HG03039 (cell line): ENCODE measurements at regions not wholly inside any gene's neighbourhood (a gene's known extent, or its start where the extent isn't known, plus 50 kb on each side); places are given as distances from the start of the nearest gene placed in this dataset.
A peak's percentile ranks its signal among the peaks of the same experiment; 100 is the strongest.
"Not testable (repeated sequence)": the region's sequence is repeated elsewhere in the genome, so short reads cannot be mapped to it uniquely, and the experiment has no call there.

ENCODE experiments used
- ATAC-seq: cut with Tn5 transposase; IDR thresholded peaks from one replicate; pipeline ENCODE4 v1.9.1; 2021; ENCODE audit warnings: mild to moderate bottlenecking, moderate library complexity; ENCODE audit not compliant: unreplicated experiment

DNA sequence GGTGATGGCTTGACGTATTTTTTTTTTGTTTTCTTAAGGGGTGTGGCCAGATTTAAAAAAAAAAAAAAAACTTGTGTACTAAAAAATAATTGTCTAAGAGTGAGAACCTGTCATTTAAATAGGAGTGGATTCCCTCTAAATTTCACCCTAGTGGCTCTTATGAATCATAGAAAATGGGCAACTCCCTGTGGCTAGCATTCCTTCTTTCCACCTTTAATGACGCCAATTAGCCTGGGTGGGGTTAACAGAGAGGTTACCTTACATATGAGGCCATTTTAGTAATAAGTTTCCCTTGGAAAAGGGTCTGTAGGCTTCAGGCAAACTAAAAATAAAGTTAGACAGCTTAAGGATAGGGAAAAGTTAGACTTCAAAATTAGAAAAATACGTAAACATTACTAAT is 223.5 kb upstream of the FAM241A start:
- ATAC-seq = no peak

DNA sequence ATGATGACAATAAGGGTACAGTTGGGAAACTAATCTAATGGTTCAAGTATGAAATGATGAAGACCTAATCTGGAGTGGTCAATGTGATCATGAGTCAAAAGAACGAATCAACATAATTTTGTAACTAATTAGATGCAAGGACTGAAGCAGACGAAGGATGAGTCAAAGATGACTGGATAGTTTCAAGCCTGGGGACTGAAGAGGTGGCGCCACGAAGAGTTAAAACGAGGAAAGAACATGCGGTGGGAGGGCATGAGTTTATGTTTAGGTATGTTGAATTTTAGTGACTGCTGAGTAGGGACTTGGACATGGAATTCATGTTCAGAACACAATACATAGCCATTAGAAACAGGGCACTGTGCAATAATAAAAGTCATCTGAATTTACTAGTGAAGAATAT is 221.5 kb upstream of the FAM241A start:
- no peak for ATAC-seq

DNA sequence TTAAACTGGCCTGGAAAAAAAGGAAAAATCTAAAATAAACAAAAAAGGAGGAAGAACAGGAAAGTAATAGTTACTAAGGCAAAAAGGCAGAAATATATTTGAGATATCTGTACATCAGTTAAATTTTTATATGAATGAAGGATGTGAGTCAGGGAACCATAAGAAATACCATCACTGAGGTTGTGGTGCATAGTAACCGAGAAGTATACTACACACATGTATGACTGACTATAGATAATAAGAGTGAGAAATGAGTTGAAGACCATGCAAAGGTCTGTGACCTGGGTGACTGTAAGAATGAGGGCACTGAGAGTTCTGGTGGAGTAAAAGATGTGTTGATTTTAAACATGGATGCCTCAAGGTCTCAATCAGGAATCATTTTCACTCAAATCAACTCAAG is 220.6 kb upstream of the FAM241A start:
- no peak for ATAC-seq

- ATAC-seq = peak; percentile 97
Observed at GRCh38 chr4:111930659-111931058, 214.6 kb upstream of the FAM241A start.

DNA sequence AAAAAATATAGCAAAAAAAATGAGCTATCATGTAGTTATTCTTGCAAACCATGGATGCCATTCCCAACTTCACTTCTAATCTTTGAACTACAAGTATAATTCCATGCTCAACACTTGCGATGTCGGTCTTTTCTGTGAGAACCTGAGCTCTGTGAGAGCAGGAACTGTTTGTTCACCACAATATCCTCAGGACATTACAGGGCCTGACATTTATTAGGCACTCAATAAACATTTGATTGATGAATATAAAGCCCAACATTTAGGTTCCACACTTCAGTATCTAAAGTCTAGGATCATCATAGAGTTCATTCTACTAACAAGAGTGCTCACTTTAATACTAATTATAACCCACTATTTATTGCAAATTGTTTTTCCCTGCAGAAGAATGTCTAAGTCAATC is 211.6 kb upstream of the FAM241A start:
- no peak for ATAC-seq

DNA sequence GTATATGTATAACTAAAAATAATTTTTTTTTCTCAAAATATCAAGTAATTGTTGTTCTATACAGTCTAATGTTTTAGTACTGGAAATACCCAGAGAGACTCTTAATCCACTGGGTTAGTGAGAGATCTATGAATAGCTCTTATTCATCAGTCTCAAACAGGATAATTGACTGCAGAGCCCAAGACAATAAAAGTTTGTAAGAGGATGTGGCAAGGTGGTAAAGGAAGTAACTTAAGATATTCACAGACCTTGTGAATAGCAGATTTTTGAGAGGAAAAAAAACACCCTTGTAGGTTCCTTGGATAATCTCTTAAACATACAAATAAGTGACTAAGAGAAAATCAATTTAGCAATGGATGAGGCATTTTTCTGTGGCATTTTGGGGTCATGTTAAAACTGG is 210.9 kb upstream of the FAM241A start:
- no peak for ATAC-seq

- ATAC-seq = peak; percentile 68
Observed at GRCh38 chr4:111937368-111937767, 207.9 kb upstream of the FAM241A start.

- no peak for ATAC-seq
Observed at GRCh38 chr4:111941957-111942356, 203.3 kb upstream of the FAM241A start.

DNA sequence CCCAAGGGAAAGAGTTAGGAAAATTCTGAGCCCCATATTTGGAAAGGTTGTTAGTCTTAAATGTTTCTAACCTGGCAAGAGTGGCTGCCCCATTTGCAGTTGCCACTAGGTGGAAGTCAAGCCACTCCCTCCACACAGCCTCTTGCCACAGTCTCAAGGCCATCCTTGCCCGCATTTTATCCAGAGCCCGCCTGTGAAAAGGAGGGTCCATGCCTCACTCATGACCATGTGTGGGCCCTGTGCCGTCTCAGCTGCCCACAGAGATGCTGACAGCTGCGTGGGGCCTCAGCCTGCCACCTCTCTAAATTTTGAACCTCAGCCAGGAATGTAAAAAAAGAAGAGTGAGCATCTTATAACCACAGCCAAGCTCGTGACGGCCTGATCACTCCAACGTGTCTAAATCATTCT is 201.5 kb upstream of the FAM241A start:
- ATAC-seq = peak; percentile 77

- ATAC-seq = no peak
Observed at GRCh38 chr4:111945014-111945413, 200.2 kb upstream of the FAM241A start.

DNA sequence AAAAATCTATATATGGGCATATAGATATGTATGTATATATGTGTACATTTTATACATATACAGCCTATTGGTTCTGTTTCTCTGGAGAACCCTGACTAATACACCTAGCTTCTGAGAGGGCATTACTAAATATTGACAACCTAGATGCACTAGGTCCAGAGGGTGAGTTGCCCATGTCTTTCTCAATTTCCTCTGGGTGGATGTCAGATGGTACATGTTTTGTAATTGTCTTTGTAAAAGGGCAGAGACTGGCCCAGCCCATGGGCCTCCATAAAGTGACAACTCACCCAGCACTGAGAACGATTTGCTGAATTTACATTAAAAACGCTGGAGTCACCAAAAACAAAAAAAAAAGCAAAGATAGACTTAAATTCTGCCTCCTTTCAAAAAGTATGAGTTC is 198.5 kb upstream of the FAM241A start:
- no peak for ATAC-seq

GRCh38 chr4:111952688-111953087 is 192.6 kb upstream of the FAM241A start:
- no peak for ATAC-seq

DNA sequence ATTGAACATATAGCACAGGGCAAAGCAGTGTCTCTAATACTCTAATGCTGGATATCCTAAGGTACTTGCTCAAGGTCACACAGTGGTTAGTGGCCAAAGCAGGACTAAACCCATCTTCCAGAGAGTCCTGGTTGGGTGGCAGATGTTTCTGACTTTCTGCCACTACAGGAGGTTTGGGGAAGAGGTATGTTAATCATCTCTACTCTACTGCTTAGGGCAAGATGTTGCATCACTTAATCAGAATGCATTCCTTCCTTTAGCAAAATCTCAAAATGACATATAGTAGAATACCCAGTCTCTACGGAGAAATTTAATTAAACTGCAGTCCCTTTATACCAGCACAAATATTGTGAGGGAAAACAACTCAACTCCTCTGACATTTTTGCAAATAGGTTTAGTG is 190.7 kb upstream of the FAM241A start:
- no peak for ATAC-seq

- ATAC-seq = no peak
Observed at GRCh38 chr4:111955001-111955400, 190.3 kb upstream of the FAM241A start.

GRCh38 chr4:111957116-111957515 is 188.1 kb upstream of the FAM241A start:
- ATAC-seq = no peak

DNA sequence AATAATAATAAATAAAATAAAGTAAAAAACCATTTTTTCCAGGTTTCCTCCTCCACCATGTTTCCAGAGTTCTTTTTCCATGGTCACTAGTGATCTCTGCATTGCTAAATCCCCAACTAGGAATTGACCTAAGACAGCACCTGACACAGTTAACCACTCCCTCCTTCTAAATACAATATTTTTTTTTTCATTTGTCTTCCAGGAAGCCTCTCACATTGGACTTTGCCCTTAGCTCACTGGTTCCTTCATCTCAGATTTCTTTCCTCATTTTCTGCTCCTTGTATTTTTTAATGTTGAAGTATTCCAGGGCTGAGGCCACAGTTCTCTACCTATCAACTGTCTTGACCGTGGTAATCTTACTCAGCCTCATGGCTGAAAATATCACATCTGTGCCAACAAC is 187.3 kb upstream of the FAM241A start:
- ATAC-seq = no peak

DNA sequence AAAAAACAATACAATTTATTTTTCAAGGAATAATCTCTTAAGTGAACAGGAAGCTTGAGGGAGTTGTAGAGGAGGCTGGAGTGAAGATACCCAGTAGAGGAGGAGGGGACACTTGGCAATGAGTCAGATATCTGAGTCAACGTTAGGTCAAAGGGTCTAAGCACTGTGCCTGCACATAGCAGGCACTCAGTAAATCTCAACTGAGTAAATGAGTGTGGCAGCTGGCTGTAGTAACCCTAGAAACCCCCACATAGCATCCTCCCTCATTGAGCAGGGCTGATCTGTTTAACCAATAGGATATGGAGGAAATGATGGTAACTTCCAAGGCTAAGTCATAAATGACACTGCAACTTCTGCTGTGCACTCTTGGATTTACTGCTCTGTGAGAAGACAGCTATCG is 186.0 kb upstream of the FAM241A start:
- ATAC-seq = peak; percentile 49

GRCh38 chr4:111960241-111960667 is 185.0 kb upstream of the FAM241A start:
- peak; percentile 74 for ATAC-seq

DNA sequence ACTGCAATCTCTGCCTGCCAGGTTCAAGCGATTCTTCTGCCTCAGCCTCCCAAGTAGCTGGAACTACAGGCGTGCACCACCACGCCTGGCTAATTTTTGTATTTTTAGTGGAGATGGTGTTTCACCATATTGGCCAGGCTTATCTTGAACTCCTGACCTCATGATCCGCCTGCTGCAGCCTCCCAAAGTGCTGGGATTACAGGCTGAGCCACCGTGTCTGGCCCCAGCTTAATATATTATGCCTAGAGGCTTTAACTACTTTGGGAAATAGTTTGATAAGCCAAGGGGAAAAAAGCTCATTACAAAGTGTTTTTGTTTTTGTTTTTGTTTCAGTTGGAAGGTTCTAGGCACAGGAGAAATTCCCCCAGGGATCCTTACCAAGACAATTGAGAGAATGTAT is 184.2 kb upstream of the FAM241A start:
- ATAC-seq = not testable (repeated sequence)

- no peak for ATAC-seq
Observed at GRCh38 chr4:111961809-111962208, 183.4 kb upstream of the FAM241A start.

- ATAC-seq = no peak
Observed at GRCh38 chr4:111963158-111963700, 182.0 kb upstream of the FAM241A start.

DNA sequence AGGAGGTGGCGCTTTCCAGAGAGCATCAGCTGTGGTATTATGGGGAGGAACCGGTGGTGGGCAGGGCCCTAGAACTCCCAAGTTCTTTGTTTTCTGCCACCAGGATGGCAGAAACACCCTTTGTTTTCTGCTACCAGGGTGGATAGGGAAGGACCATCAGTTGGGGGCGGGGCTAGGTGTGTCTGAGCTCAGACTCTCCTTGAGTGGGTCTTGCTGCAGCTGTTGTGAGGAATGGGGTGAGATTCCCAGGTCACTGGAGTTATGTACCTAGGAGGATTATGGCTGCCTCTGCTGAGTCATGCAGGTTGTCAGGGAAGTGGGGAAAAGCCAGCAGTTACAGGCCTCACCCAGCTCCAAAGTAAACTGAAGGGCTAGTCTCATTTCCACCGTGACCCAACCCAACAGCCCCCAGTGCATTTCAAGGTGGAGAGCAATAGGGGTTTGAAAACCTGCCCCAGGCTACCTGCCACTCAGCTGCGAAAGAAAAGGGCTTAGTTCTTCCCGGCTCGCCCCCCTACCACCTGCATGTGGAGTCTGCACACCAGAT is 167.8 kb upstream of the FAM241A start:
- no peak for ATAC-seq

GRCh38 chr4:111979921-111980320 is 165.3 kb upstream of the FAM241A start:
- ATAC-seq = no peak
